ENCODE measurements at regions not wholly inside any gene's neighbourhood (a gene's known extent, or its start where the extent isn't known, plus 50 kb on each side); places are given as distances from the start of the nearest gene placed in this dataset.

DNA sequence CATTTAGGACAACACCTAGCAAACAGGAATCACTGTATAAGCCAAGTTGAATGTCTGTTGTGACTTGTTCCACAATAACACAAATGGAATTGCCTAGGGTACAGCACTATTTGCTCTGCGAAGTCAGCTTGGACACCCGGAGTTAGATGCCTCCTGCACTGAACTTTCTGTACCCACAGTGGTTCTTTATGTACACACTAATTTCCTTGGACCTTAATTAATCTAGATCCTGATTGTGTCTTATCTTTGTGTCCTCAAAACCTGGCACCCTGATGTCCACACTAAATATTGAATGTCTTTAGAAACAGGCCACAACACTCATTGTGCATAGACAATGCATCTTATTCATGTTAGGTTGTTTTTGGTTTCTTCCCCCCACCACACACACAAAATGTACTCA is 278.9 kb upstream of the NR2F2 start (continued):
- TF ChIP-seq, protein P1, sequence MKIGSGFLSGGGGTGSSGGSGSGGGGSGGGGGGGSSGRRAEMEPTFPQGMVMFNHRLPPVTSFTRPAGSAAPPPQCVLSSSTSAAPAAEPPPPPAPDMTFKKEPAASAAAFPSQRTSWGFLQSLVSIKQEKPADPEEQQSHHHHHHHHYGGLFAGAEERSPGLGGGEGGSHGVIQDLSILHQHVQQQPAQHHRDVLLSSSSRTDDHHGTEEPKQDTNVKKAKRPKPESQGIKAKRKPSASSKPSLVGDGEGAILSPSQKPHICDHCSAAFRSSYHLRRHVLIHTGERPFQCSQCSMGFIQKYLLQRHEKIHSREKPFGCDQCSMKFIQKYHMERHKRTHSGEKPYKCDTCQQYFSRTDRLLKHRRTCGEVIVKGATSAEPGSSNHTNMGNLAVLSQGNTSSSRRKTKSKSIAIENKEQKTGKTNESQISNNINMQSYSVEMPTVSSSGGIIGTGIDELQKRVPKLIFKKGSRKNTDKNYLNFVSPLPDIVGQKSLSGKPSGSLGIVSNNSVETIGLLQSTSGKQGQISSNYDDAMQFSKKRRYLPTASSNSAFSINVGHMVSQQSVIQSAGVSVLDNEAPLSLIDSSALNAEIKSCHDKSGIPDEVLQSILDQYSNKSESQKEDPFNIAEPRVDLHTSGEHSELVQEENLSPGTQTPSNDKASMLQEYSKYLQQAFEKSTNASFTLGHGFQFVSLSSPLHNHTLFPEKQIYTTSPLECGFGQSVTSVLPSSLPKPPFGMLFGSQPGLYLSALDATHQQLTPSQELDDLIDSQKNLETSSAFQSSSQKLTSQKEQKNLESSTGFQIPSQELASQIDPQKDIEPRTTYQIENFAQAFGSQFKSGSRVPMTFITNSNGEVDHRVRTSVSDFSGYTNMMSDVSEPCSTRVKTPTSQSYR (CRISPR knock-in tag; IDR thresholded peaks at IDR 0.05) = no peak
- no peak for TF ChIP-seq JAZF1 (CRISPR knock-in tag; IDR thresholded peaks at IDR 0.05)
- no peak for TF ChIP-seq EMX1 (CRISPR knock-in tag; IDR thresholded peaks at IDR 0.05)

DNA sequence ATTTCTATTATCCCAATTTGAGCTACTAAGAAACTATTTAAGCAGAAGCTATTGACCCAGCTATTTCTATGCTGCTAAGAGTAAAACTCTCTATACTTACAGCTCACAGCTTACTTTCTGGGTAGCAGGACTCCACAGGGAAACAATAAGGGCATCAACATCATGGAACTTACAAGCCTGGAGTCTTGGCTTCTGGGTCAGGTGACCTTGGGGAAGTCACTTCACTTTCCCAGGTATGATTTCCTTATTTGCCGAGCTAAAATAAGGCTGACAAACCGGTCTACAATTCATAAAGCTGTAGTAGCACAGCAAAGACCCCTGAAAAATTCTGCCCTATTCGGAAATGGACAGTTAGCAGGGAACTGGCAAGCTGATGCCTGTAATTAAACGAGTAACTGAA is 278.3 kb upstream of the NR2F2 start:
- Mint-ChIP-seq H3K27me3 (ENCODE audit: low read depth) (peaks cover 97% of the 10 kb centered on the region), H3K4me1 (peaks cover 16% of the 10 kb centered on the region), H3K36me3 (no peaks in the 10 kb centered on the region), H3K27ac (no peak overlapping the region), H3K4me3 (peak overlapping the region; percentile 70), H3K9me3 (no peaks in the 10 kb centered on the region)
- ChIA-PET POLR2A (no interaction called here), CTCF (interaction anchor here (3.8 kb wide), 1 partner anchor 275 kb away, joined by 13 read pairs; no protein-coding TSS in a partner anchor)
- DNase-seq (ENCODE audit: low spot score) (no peak), ATAC-seq (no peak)
- TF ChIP-seq, protein P2, sequence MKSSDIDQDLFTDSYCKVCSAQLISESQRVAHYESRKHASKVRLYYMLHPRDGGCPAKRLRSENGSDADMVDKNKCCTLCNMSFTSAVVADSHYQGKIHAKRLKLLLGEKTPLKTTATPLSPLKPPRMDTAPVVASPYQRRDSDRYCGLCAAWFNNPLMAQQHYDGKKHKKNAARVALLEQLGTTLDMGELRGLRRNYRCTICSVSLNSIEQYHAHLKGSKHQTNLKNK (CRISPR knock-in tag; IDR thresholded peaks at IDR 0.05) = no peak
- TF ChIP-seq, protein P3, sequence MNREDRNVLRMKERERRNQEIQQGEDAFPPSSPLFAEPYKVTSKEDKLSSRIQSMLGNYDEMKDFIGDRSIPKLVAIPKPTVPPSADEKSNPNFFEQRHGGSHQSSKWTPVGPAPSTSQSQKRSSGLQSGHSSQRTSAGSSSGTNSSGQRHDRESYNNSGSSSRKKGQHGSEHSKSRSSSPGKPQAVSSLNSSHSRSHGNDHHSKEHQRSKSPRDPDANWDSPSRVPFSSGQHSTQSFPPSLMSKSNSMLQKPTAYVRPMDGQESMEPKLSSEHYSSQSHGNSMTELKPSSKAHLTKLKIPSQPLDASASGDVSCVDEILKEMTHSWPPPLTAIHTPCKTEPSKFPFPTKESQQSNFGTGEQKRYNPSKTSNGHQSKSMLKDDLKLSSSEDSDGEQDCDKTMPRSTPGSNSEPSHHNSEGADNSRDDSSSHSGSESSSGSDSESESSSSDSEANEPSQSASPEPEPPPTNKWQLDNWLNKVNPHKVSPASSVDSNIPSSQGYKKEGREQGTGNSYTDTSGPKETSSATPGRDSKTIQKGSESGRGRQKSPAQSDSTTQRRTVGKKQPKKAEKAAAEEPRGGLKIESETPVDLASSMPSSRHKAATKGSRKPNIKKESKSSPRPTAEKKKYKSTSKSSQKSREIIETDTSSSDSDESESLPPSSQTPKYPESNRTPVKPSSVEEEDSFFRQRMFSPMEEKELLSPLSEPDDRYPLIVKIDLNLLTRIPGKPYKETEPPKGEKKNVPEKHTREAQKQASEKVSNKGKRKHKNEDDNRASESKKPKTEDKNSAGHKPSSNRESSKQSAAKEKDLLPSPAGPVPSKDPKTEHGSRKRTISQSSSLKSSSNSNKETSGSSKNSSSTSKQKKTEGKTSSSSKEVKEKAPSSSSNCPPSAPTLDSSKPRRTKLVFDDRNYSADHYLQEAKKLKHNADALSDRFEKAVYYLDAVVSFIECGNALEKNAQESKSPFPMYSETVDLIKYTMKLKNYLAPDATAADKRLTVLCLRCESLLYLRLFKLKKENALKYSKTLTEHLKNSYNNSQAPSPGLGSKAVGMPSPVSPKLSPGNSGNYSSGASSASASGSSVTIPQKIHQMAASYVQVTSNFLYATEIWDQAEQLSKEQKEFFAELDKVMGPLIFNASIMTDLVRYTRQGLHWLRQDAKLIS (CRISPR knock-in tag; IDR thresholded peaks at IDR 0.05; ENCODE audit: borderline replicate concordance) = no peak
- TF ChIP-seq ZNF121 (CRISPR knock-in tag; IDR thresholded peaks at IDR 0.05) (no peak), GRHL2 (CRISPR knock-in tag; IDR thresholded peaks at IDR 0.05; ENCODE audit: insufficient replicate concordance, severe bottlenecking) (no peak), SMAD4 (CRISPR knock-in tag; IDR thresholded peaks at IDR 0.05) (no peak), NR3C1 (CRISPR knock-in tag; conservative IDR thresholded peaks at IDR 0.05; ENCODE audit: low read depth) (no peak), FOXK1 (CRISPR knock-in tag; IDR thresholded peaks at IDR 0.05) (no peak), TP53 (CRISPR knock-in tag; IDR thresholded peaks at IDR 0.05) (no peak)

DNA sequence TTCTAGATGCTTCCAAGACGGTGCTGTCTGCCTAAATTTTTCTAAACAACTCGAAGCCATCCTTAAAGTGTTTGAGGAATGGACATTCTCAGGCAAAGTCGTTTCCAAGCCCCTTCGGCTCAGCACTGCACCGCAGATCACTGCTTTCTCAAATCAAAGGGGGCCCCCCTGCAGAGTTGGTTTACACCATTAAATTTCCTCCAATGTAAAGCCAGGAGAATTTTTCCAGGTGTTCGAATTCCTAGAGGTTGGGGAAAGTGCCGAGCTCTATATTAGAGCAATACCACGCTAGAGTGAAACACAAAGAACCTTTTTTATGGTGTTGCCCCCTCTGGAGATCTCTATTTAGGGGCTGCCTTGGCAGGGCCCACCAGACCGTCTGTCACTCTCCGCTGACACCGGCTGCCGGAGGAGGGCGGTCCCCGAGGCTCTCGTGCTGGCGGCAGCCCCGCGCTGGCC is 277.9 kb upstream of the NR2F2 start:
- peak; percentile 40 for DNase-seq (ENCODE audit: low spot score)
- peak; percentile 67 for ATAC-seq
- Mint-ChIP-seq H3K4me1 (peaks cover 16% of the 10 kb centered on the region), H3K27me3 (ENCODE audit: low read depth) (peaks cover 97% of the 10 kb centered on the region), H3K9me3 (no peaks in the 10 kb centered on the region), H3K36me3 (no peaks in the 10 kb centered on the region), H3K27ac (no peak overlapping the region), H3K4me3 (peak overlapping the region; percentile 70)
- CTCF ChIA-PET = interaction anchor here (1.0 to 3.8 kb wide), 2 partner anchors 15 to 274 kb away, joined by 3 to 13 read pairs; no protein-coding TSS in a partner anchor
- POLR2A ChIA-PET = no interaction called here
- TF ChIP-seq, protein P3 (CRISPR knock-in tag; IDR thresholded peaks at IDR 0.05; ENCODE audit: borderline replicate concordance) = no peak
